GM12875 (cell line): ENCODE measurements at regions not wholly inside any gene's neighbourhood (a gene's known extent, or its start where the extent isn't known, plus 50 kb on each side); places are given as distances from the start of the nearest gene placed in this dataset.

Experiments used
- H3K4me3 ChIP-seq: one replicate; pipeline ENCODE4 v1.5.1; 2011; ENCODE audit warnings: low read depth, low read length, control low read depth
- TF ChIP-seq, protein P1 (sequence below): IDR thresholded peaks from 2 replicates; pipeline ENCODE4 v1.5.1; 2011; ENCODE audit warnings: low read depth, mild to moderate bottlenecking, control low read depth, inconsistent platforms, low read length, moderate library complexity, borderline replicate concordance; ENCODE audit not compliant: insufficient read depth

GRCh38 chr2:128489526-128490273 lies 171.0 kb upstream of the HS6ST1 start:
- H3K4me3 ChIP-seq: no peak overlapping the region
- TF ChIP-seq, protein P1, sequence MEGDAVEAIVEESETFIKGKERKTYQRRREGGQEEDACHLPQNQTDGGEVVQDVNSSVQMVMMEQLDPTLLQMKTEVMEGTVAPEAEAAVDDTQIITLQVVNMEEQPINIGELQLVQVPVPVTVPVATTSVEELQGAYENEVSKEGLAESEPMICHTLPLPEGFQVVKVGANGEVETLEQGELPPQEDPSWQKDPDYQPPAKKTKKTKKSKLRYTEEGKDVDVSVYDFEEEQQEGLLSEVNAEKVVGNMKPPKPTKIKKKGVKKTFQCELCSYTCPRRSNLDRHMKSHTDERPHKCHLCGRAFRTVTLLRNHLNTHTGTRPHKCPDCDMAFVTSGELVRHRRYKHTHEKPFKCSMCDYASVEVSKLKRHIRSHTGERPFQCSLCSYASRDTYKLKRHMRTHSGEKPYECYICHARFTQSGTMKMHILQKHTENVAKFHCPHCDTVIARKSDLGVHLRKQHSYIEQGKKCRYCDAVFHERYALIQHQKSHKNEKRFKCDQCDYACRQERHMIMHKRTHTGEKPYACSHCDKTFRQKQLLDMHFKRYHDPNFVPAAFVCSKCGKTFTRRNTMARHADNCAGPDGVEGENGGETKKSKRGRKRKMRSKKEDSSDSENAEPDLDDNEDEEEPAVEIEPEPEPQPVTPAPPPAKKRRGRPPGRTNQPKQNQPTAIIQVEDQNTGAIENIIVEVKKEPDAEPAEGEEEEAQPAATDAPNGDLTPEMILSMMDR: no peak

- no peak overlapping the region for H3K4me3 ChIP-seq
- TF ChIP-seq, protein P1: no peak
These were observed 171.7 kb upstream of the HS6ST1 start for GRCh38 chr2:128490321-128490720.

DNA sequence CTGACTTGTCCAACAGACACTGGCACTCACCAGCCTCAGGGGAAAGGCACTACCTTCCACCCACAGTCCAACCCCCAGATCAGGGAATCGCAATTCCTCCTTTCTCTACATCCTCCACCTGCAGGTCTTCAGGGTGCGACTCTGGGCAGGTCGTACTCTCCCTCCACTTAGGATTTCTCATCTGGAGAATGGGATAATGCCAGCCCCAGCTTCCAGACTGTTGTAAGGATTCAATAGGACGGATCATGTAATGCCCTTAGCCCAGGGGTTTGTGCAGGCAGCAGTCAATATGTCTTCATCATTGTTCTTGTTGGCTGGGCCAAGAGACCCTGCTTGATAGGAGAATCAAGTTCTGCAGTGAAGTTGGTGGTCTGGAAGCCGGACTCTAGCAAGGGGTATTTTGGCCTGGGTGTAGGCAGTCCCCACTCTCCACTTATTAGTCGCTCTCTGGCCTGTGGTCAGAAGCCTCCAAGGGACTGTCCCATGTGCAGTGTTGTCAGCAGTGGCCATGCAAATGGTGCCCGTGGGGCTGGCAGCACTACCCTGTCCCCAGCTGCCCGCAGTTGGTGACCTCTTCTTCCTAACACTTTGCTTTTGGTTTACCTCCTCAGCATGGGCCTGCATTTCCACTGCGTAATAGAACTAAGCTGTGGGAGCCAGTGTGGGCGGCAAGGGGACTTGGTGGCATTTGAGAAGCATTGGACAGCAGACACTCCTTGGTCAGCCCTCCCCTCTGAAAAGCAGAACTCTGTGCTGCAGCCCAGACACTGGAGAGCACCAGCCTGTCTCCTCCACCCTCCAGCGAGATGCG lies 172.4 kb upstream of the HS6ST1 start:
- TF ChIP-seq, protein P1: no peak
- no peak overlapping the region for H3K4me3 ChIP-seq

DNA sequence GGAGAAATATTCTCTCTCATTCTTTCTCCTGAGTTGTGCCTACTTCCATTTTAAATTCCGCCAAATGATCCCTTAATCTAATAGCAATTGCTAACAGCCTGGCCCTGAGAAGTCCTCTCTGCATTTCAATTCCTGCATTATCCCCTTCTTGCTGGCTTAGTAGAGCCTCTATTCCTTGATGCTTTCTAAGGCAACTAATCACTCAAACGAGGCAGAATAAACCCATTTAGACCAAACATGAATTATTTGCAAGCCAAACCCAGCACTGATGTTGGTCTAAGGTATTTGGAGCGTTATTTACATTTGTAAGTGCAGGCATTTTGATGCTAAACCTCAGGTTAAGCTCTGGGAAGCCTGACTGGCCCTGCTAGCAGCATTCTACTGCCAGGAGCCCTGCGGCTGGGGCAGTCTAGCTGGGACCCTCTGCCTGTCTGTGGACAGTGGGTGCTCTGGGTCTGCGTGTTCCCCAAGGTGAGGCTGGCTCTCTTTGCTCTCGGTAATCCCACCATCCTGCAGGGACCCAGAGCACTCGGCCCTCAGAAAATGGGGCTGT lies 173.1 kb upstream of the HS6ST1 start:
- TF ChIP-seq, protein P1: no peak
- H3K4me3 ChIP-seq: no peak overlapping the region

- H3K4me3 ChIP-seq: no peak overlapping the region
- TF ChIP-seq, protein P1: no peak
These were observed 174.5 kb upstream of the HS6ST1 start for GRCh38 chr2:128492966-128493811.

DNA sequence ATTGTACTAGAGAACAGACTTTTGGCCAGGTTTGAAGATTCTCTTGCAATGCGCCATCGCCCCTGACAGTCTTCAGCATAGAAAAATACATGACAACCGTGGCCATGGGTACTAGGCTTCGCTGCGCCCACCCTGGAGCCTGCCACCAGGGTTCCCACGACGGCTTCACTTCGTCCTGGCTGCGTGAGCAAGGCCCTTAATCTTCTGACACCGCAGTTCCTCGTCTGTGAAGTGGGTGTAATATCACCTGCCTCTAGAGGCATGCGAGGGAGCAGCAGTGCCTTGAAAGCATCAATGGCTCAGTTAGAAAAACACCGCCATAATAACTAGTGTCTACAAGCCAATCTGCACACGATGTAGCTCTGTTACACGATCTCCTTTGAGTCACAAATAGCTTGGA lies 175.2 kb upstream of the HS6ST1 start:
- no peak overlapping the region for H3K4me3 ChIP-seq
- TF ChIP-seq, protein P1: no peak
